ENCODE measurements at regions not wholly inside any gene's neighbourhood (a gene's known extent, or its start where the extent isn't known, plus 50 kb on each side); places are given as distances from the start of the nearest gene placed in this dataset.

- no peak for TF ChIP-seq CTCF (IDR thresholded peaks at IDR 0.05; ENCODE audit: low read depth, low read length)
- no peak overlapping the region for H3K4me3 ChIP-seq (replicated peaks in 1 of 2; ENCODE audit: low read depth in 2 of 2, low read length in 2 of 2)
- DNase-seq (ENCODE audit: low read depth in 2 of 2) = peak; percentile 11 to 21
Observed at GRCh38 chr12:53844994-53845844, 93.4 kb upstream of the HOXC13 start.

- no peak overlapping the region for H3K4me3 ChIP-seq (replicated peaks in 1 of 2; ENCODE audit: low read depth in 2 of 2, low read length in 2 of 2)
- DNase-seq (ENCODE audit: low read depth in 2 of 2) = no peak
- no peak for TF ChIP-seq CTCF (IDR thresholded peaks at IDR 0.05; ENCODE audit: low read depth, low read length)
Observed at GRCh38 chr12:53845932-53846331, 92.7 kb upstream of the HOXC13 start.

GRCh38 chr12:53849113-53849512 is 89.5 kb upstream of the HOXC13 start:
- no peak for TF ChIP-seq CTCF (IDR thresholded peaks at IDR 0.05; ENCODE audit: low read depth, low read length)

GRCh38 chr12:53849656-53850055 is 89.0 kb upstream of the HOXC13 start:
- H3K4me3 ChIP-seq (replicated peaks in 1 of 2; ENCODE audit: low read depth in 2 of 2, low read length in 2 of 2) = no peak overlapping the region
- DNase-seq (ENCODE audit: low read depth in 2 of 2) = no peak
- TF ChIP-seq CTCF (IDR thresholded peaks at IDR 0.05; ENCODE audit: low read depth, low read length) = no peak

More at GRCh38 chr12:53849113-53849512, 89.5 kb upstream of the HOXC13 start:
- DNase-seq (ENCODE audit: low read depth in 2 of 2) = no peak
- H3K4me3 ChIP-seq (replicated peaks in 1 of 2; ENCODE audit: low read depth in 2 of 2, low read length in 2 of 2) = no peak overlapping the region

- no peak for TF ChIP-seq CTCF (IDR thresholded peaks at IDR 0.05; ENCODE audit: low read depth, low read length)
- no peak for DNase-seq (ENCODE audit: low read depth in 2 of 2)
- no peak overlapping the region for H3K4me3 ChIP-seq (replicated peaks in 1 of 2; ENCODE audit: low read depth in 2 of 2, low read length in 2 of 2)
Observed at GRCh38 chr12:53852061-53852460, 86.6 kb upstream of the HOXC13 start.

GRCh38 chr12:53852992-53853391 is 85.6 kb upstream of the HOXC13 start:
- no peak for TF ChIP-seq CTCF (IDR thresholded peaks at IDR 0.05; ENCODE audit: low read depth, low read length)
- H3K4me3 ChIP-seq (replicated peaks in 1 of 2; ENCODE audit: low read depth in 2 of 2, low read length in 2 of 2) = no peak overlapping the region
- no peak for DNase-seq (ENCODE audit: low read depth in 2 of 2)

All from cardiac fibroblast (primary cell).